Vagina (tissue), 2 donors: ENCODE measurements at regions not wholly inside any gene's neighbourhood (a gene's known extent, or its start where the extent isn't known, plus 50 kb on each side); places are given as distances from the start of the nearest gene placed in this dataset.

Source experiments
- CTCF ChIP-seq, 3 experiments: fragments of 450-650 bp in 2 of 3; fragments of 200-600 bp in 1 of 3; sonication (generic) in 1 of 3; IDR thresholded peaks; one replicate each; pipeline ENCODE4 v1.5.1; 2017 to 2019; ENCODE audit warnings: antibody characterized with exemption in 3 of 3, mild to moderate bottlenecking in 2 of 3, moderate library complexity in 2 of 3
- POLR2A ChIP-seq, 2 donors: fragments of 450-650 bp; IDR thresholded peaks; one replicate each; pipeline ENCODE4 v1.6.1; 2017; ENCODE audit warnings: antibody characterized with exemption in 2 of 2, mild to moderate bottlenecking in 2 of 2, moderate library complexity in 2 of 2

- TF ChIP-seq CTCF (IDR thresholded peaks at IDR 0.05) (no peak), POLR2A (IDR thresholded peaks at IDR 0.05) (no peak)
Measured at GRCh38 chr10:36248304-36248981, 606.3 kb upstream of the FZD8 start.
